ENCODE measurements at regions not wholly inside any gene's neighbourhood (a gene's known extent, or its start where the extent isn't known, plus 50 kb on each side); places are given as distances from the start of the nearest gene placed in this dataset.

DNA sequence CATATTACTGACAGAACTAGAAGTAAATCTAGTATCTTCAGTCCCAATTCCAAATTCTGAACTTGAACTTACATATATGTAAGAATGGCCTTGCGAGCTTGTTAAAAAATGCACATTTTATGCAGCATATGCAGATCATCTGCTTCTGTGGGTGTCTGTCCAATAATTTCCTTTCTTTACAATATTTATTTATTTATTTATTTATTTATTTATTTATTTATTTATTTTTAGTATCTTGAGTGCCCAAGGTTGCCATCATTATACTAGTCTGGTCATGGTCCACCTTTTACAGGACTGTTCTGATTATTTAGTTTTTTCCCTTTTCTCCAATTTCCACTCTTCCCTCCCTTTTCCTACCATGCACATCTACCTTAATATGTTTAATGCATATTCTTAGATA is 528.4 kb downstream of the COL12A1 start:
- H3K27ac ChIP-seq: no peak overlapping the region
- no peak for TF ChIP-seq ZFX (IDR thresholded peaks at IDR 0.05)
- TF ChIP-seq, protein P1, sequence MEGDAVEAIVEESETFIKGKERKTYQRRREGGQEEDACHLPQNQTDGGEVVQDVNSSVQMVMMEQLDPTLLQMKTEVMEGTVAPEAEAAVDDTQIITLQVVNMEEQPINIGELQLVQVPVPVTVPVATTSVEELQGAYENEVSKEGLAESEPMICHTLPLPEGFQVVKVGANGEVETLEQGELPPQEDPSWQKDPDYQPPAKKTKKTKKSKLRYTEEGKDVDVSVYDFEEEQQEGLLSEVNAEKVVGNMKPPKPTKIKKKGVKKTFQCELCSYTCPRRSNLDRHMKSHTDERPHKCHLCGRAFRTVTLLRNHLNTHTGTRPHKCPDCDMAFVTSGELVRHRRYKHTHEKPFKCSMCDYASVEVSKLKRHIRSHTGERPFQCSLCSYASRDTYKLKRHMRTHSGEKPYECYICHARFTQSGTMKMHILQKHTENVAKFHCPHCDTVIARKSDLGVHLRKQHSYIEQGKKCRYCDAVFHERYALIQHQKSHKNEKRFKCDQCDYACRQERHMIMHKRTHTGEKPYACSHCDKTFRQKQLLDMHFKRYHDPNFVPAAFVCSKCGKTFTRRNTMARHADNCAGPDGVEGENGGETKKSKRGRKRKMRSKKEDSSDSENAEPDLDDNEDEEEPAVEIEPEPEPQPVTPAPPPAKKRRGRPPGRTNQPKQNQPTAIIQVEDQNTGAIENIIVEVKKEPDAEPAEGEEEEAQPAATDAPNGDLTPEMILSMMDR (conservative IDR thresholded peaks at IDR 0.05): no peak

DNA sequence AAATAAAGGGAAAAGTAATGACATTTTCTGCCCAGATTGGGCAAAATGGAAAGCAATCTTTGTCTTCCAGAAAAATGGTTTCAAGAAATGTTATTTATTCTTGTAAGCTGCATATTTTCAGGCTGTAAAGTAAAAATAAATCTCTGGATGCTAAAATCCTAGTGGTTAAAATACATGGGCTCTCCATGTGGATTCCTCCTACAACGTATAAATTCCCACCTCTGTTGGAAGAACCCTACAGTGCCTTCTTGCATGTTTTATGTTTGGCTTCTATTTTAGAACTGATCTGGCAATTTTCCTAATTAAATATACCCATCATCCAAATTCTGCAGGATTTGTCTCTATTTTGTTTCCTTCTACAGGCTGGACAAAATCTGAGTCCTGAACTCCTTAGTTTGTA is 528.9 kb downstream of the COL12A1 start:
- TF ChIP-seq, protein P1 (conservative IDR thresholded peaks at IDR 0.05): no peak
- TF ChIP-seq ZFX (IDR thresholded peaks at IDR 0.05): no peak

DNA sequence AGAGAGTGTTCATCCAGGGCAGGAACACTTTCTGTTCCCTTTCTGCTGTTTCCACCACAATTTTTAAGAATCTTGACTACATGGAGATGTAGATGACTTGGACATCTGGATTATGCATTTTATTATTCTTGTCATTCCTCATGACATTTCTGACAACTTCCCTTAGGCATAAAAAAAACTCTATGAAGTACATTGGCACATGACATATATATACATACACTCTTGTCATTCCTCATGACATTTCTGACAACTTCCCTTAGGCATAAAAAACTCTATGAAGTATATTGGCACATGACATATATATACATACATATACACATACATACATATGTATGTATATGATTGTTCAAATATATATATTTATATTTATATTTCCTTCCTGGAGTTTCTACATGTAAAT is 531.5 kb downstream of the COL12A1 start:
- H3K27ac ChIP-seq: no peak overlapping the region
- no peak for TF ChIP-seq ZFX (IDR thresholded peaks at IDR 0.05)
- TF ChIP-seq, protein P1 (conservative IDR thresholded peaks at IDR 0.05): no peak

More for the DNA sequence above, 528.9 kb downstream of the COL12A1 start:
- no peak overlapping the region for H3K27ac ChIP-seq

DNA sequence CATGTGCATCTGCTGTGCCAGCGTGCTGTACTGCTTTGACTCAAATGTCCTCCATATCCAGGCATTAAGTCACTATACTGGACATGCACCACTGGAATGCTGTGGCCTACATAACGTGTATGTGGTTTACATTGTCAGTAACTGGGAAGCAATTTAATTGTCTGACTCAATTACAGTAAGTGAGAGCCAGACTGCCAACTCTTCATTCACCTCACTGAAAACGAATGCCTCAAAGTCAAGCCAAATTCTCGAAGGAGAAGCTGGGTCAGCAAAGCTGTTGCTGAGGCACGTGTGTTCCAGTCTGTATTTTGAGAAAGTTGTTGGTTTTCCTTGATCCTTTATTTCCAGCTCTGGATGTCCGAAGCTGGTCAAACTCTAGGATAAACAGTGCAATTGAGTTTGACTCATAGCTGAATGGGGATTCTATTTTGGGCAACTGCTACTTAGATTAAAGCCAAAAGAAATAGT is 534.3 kb downstream of the COL12A1 start:
- H3K27ac ChIP-seq: no peak overlapping the region
- TF ChIP-seq ZFX (IDR thresholded peaks at IDR 0.05): no peak
- TF ChIP-seq, protein P1 (conservative IDR thresholded peaks at IDR 0.05): no peak

DNA sequence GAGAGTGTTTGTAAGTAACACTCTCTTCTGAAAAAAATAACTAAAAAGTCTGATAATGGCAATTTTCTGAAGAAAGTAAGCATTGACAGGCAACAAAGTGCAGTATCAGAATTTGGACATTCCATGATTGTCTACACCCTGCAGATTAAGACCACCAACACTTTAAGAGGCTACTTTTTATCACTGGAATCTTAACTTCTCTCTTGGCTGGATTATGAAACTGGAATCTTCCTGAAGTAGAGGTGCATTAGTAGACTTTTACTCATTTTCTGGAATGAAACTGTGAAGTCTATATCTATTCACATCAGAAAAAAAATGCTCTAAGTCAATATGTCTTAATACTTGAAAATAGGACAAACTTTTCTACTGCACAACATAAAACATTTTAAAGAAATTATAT is 547.5 kb downstream of the COL12A1 start:
- H3K27ac ChIP-seq: no peak overlapping the region
- TF ChIP-seq, protein P1 (conservative IDR thresholded peaks at IDR 0.05): no peak
- TF ChIP-seq ZFX (IDR thresholded peaks at IDR 0.05): no peak

DNA sequence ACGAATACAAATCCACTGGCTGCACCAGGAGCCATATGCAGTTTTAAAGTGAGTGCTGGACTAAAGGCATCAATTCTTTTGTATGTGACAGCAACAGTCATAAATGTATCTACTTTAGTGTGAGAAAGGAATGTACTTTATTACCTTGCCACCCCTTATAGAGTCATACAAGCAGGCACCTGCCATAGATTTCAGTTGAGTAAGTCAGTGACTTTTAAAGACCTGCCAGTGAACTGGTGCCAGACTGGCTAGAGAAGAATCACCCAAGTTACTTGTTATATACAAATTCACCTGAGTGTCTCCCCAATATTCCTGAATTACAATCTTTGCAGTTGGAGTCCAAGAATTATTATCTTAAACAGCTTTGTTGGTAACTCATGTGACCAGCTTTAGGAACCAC is 547.9 kb downstream of the COL12A1 start:
- no peak for TF ChIP-seq ZFX (IDR thresholded peaks at IDR 0.05)
- TF ChIP-seq, protein P1 (conservative IDR thresholded peaks at IDR 0.05): no peak
- H3K27ac ChIP-seq: no peak overlapping the region

DNA sequence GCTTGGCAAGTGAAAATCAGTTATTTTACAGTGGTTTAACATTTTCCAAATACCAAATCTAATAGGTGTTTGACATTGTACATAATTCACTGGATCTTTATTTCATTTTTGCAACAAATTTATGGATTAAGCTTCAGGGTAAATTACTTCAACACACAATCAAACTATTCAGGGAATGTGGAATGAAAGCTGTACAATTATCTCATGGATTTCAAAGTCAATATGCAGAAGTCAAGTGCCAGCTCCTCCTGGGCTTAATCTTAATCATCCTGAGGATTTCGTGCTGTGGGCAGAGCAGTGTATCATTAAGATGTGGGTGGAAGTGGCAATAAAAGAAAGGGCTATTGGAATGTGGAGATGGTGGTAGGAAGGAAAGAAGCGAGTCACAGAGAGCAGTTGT is 548.8 kb downstream of the COL12A1 start:
- TF ChIP-seq, protein P1 (conservative IDR thresholded peaks at IDR 0.05): no peak
- TF ChIP-seq ZFX (IDR thresholded peaks at IDR 0.05): no peak
- H3K27ac ChIP-seq: no peak overlapping the region
